ENCODE measurements at regions not wholly inside any gene's neighbourhood (a gene's known extent, or its start where the extent isn't known, plus 50 kb on each side); places are given as distances from the start of the nearest gene placed in this dataset.

GRCh38 chr13:64477146-64477545 lies 2753.0 kb downstream of the PCDH9 start:
- TF ChIP-seq CTCF (conservative IDR thresholded peaks at IDR 0.05; ENCODE audit: low read length) (no peak), EZH2phosphoT487 (IDR thresholded peaks at IDR 0.05; ENCODE audit: borderline replicate concordance) (no peak)

Data from Loucy (cell line).